GM12878 (cell line): ENCODE measurements at regions not wholly inside any gene's neighbourhood (a gene's known extent, or its start where the extent isn't known, plus 50 kb on each side); places are given as distances from the start of the nearest gene placed in this dataset.

Source experiments
- ATAC-seq: fragments of 200-7000 bp; cut with Tn5 transposase; 3 replicates; pipeline ENCODE4 v1.9.1; 2020; ENCODE audit warnings: mild to moderate bottlenecking, moderate library complexity
- BruUV-seq: library from RNA; stranded (reverse); fragments of 400-500 nt; replicated peaks from 2 replicates; lab custom pipeline; 2021; lab: Mats Ljungman, UMichigan
- CTCF ChIA-PET: fragments of 300-600 bp; sonication (Branson Sonifier 250); formaldehyde crosslinking; extraction: SDS; loops from one replicate; lab custom pipeline; 2021; ENCODE audit warnings: inconsistent platforms; lab: Yijun Ruan, JAX
- POLR2A ChIA-PET: fragments of 350-600 bp; formaldehyde crosslinking; extraction: SDS; loops from one replicate; lab custom pipeline; 2021; ENCODE audit warnings: inconsistent platforms; lab: Charles Lee
- RAD21 ChIA-PET: fragments of 300-600 bp; sonication (Branson Sonifier 250); formaldehyde crosslinking; loops from one replicate; lab custom pipeline; 2023; ENCODE audit warnings: antibody characterized with exemption; ENCODE audit not compliant: unreplicated experiment; lab: Charles Lee
- SMC1A ChIA-PET: fragments of 300-600 bp; sonication (Branson Sonifier 250); formaldehyde crosslinking; loops from one replicate; lab custom pipeline; 2023; ENCODE audit not compliant: unreplicated experiment, uncharacterized antibody; lab: Charles Lee
- DNase-seq: peaks from one replicate; pipeline ENCODE4 v3.0.0-alpha.2; 2011; ENCODE audit warnings: low read depth, low spot score
- FAIRE-seq: peaks from 3 replicates; lab custom pipeline; 2011; peaks lifted over from hg19 to GRCh38; lab: Jason Lieb, UNC
- H2AFZ ChIP-seq: 2 replicates; pipeline ENCODE4 v1.6.0; 2011; ENCODE audit warnings: low read depth, low read length, control low read depth; ENCODE audit not compliant: control insufficient read depth
- H3K27ac ChIP-seq: 2 replicates; pipeline ENCODE4 v1.5.1; 2011; ENCODE audit warnings: control low read depth; ENCODE audit not compliant: control insufficient read depth, insufficient read depth
- H3K27me3 ChIP-seq, 2 experiments: replicated peaks in 1 of 2; 2 replicates each; pipeline versions ENCODE4 v1.6.0 to v1.6.1; 2011; ENCODE audit warnings: low read length in 1 of 2; ENCODE audit not compliant: control insufficient read depth in 2 of 2, insufficient read depth in 2 of 2
- H3K36me3 ChIP-seq, 2 experiments: 2 replicates each; pipeline ENCODE4 v1.5.1; 2011; ENCODE audit warnings: low read length in 1 of 2; ENCODE audit not compliant: control insufficient read depth in 2 of 2, insufficient read depth in 2 of 2
- H3K4me1 ChIP-seq: 2 replicates; pipeline ENCODE4 v1.6.1; 2011; ENCODE audit warnings: mild to moderate bottlenecking, low read length, moderate library complexity, mixed read lengths; ENCODE audit not compliant: control insufficient read depth, insufficient read depth
- H3K4me2 ChIP-seq: 2 replicates; pipeline ENCODE4 v1.6.0; 2011; ENCODE audit warnings: control low read depth; ENCODE audit not compliant: control insufficient read depth, insufficient read depth
- H3K4me3 ChIP-seq: fragments of 200-600 bp; sonication (generic); 2 replicates; pipeline ENCODE4 v1.5.1; 2016
- H3K79me2 ChIP-seq: 2 replicates; pipeline ENCODE4 v1.6.0; 2011; ENCODE audit warnings: low read length; ENCODE audit not compliant: control insufficient read depth, insufficient read depth
- H3K9ac ChIP-seq: 2 replicates; pipeline ENCODE4 v1.8.0; 2011; ENCODE audit warnings: low read length, control low read depth, mixed read lengths; ENCODE audit not compliant: control insufficient read depth, insufficient read depth
- H3K9me3 ChIP-seq: replicated peaks from 3 replicates; pipeline ENCODE4 v1.5.1; 2011; ENCODE audit warnings: mild to moderate bottlenecking, low read length; ENCODE audit not compliant: control insufficient read depth, insufficient read depth
- H4K20me1 ChIP-seq: 2 replicates; pipeline ENCODE4 v1.6.0; 2011; ENCODE audit not compliant: control insufficient read depth, insufficient read depth
- ETV6 ChIP-seq, 2 experiments: fragments of 450-650 bp in 1 of 2; IDR thresholded peaks in 1 of 2; conservative IDR thresholded peaks in 1 of 2; 2 replicates each; pipeline ENCODE4 v1.6.1; 2014; ENCODE audit warnings: antibody characterized with exemption in 1 of 2, borderline replicate concordance in 1 of 2, low read depth in 1 of 2, mild to moderate bottlenecking in 1 of 2, moderate library complexity in 1 of 2
- FOXK2 ChIP-seq: fragments of 450-650 bp; IDR thresholded peaks from 2 replicates; pipeline ENCODE4 v1.6.1; 2017; ENCODE audit warnings: mild to moderate bottlenecking, moderate library complexity
- IKZF1 ChIP-seq: fragments of 450-650 bp; conservative IDR thresholded peaks from 2 replicates; pipeline ENCODE4 v1.6.1; 2017; ENCODE audit warnings: antibody characterized with exemption, mild to moderate bottlenecking
- IRF4 ChIP-seq: IDR thresholded peaks from 2 replicates; pipeline ENCODE4 v1.6.1; 2011; ENCODE audit warnings: low read depth, low read length
- LARP7 ChIP-seq: fragments of 450-650 bp; IDR thresholded peaks from 2 replicates; pipeline ENCODE4 v1.6.1; 2017; ENCODE audit warnings: mild to moderate bottlenecking
- SREBF1 ChIP-seq: IDR thresholded peaks from 2 replicates; pipeline ENCODE4 v1.6.1; 2012; ENCODE audit warnings: mild to moderate bottlenecking, low read length
- ZNF384 ChIP-seq: IDR thresholded peaks from 2 replicates; pipeline ENCODE4 v1.6.1; 2012; ENCODE audit warnings: low read depth, mild to moderate bottlenecking, low read length, improper control_type of control experiment, borderline replicate concordance
- WGBS: methylation state at CpG from one replicate; pipeline ENCODE4 v1.1.6; 2016; ENCODE audit warnings: low lambda C conversion rate; ENCODE audit not compliant: insufficient replicate concordance, insufficient coverage; ENCODE audit errors: missing lambda C conversion rate; 5-methylcytosine and 5-hydroxymethylcytosine counted together
- in situ Hi-C: fragments of 300-500 bp; cut with MboI; formaldehyde crosslinking; loops from 9 replicates; pipeline ENCODE4 v1.14.3; 2018; ENCODE audit warnings: mixed read lengths
- intact Hi-C: fragments of 100-400 bp; cut with micrococcal nuclease; formaldehyde crosslinking; loops from one replicate; pipeline ENCODE4 v1.14.2; 2022; ENCODE audit not compliant: unreplicated experiment
- TF ChIP-seq, protein P1 (sequence below): IDR thresholded peaks from 2 replicates; pipeline ENCODE4 v1.6.1; 2011; ENCODE audit warnings: borderline replicate concordance, low read depth, mild to moderate bottlenecking, moderate library complexity, low read length; ENCODE audit not compliant: insufficient read depth, poor library complexity, severe bottlenecking
- TF ChIP-seq, protein P2 (sequence below): fragments of 450-650 bp; IDR thresholded peaks from 2 replicates; pipeline ENCODE4 v1.6.1; 2016; ENCODE audit warnings: mild to moderate bottlenecking

DNA sequence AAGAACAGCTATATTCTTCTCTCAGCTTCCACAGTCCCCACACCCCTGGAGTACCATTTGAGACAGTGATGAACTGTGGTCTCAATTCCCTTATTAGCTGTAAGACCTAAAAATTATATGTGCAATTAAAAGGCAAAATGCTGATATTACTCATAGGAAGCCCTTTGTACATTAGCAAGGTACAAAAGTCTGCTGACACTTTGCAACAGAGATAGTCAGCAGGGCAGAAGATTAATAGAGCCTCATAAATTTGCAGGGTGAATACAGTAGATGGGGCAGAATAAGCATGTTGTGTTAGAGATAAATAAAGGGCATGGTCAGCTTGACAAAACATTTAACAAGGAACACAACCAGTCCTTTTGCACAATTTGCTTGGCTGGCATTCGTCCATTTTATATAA is 210.0 kb upstream of the OBI1 start:
- no peak for FAIRE-seq
- ChIA-PET CTCF (interaction anchor here (1.8 kb wide), 1 partner anchor 188 kb away, joined by 4 read pairs; no protein-coding TSS in a partner anchor), SMC1A (interaction anchor here (1.2 kb wide), 1 partner anchor 12 kb away, joined by 4 read pairs; no protein-coding TSS in a partner anchor), RAD21 (no interaction called here), POLR2A (no interaction called here)
- no peaks in the 10 kb centered on the region for H4K20me1 ChIP-seq
- no peaks in the 10 kb centered on the region for H3K79me2 ChIP-seq
- H3K27me3 ChIP-seq, result no peaks in the 10 kb centered on the region
- TF ChIP-seq LARP7 (no peak), IRF4 (no peak), FOXK2 (no peak), ETV6 (conservative IDR thresholded peaks at IDR 0.05 in 1 of 2, IDR thresholded peaks at IDR 0.05 in 1 of 2; ENCODE audit: borderline replicate concordance in 1 of 2, low read depth in 1 of 2) (no peak), ZNF384 (no peak), SREBF1 (no peak), IKZF1 (no peak)
- TF ChIP-seq, protein P1, sequence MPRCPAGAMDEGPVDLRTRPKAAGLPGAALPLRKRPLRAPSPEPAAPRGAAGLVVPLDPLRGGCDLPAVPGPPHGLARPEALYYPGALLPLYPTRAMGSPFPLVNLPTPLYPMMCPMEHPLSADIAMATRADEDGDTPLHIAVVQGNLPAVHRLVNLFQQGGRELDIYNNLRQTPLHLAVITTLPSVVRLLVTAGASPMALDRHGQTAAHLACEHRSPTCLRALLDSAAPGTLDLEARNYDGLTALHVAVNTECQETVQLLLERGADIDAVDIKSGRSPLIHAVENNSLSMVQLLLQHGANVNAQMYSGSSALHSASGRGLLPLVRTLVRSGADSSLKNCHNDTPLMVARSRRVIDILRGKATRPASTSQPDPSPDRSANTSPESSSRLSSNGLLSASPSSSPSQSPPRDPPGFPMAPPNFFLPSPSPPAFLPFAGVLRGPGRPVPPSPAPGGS, result no peak
- TF ChIP-seq, protein P2, sequence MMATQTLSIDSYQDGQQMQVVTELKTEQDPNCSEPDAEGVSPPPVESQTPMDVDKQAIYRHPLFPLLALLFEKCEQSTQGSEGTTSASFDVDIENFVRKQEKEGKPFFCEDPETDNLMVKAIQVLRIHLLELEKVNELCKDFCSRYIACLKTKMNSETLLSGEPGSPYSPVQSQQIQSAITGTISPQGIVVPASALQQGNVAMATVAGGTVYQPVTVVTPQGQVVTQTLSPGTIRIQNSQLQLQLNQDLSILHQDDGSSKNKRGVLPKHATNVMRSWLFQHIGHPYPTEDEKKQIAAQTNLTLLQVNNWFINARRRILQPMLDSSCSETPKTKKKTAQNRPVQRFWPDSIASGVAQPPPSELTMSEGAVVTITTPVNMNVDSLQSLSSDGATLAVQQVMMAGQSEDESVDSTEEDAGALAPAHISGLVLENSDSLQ, result no peak
- in situ Hi-C loops (no loop called here), intact Hi-C loops (no loop called here)
- H3K4me1 ChIP-seq, result no peaks in the 10 kb centered on the region
- no peak overlapping the region for H3K27ac ChIP-seq
- DNase-seq, result no peak
- H3K4me3 ChIP-seq, result no peak overlapping the region
- H2AFZ ChIP-seq, result no peak overlapping the region
- no peaks in the 10 kb centered on the region for H3K9me3 ChIP-seq
- BruUV-seq, result no TSS peak
- no peak overlapping the region for H3K4me2 ChIP-seq
- H3K9ac ChIP-seq, result no peak overlapping the region
- no peaks in the 10 kb centered on the region for H3K36me3 ChIP-seq
- WGBS, result 11% methylated on average over 1 of the region's 1 CpG
- no peak for ATAC-seq
